HG02870 (cell line): ENCODE measurements at regions not wholly inside any gene's neighbourhood (a gene's known extent, or its start where the extent isn't known, plus 50 kb on each side); places are given as distances from the start of the nearest gene placed in this dataset.
"Not testable (repeated sequence)": the region's sequence is repeated elsewhere in the genome, so short reads cannot be mapped to it uniquely, and the experiment has no call there.

Experiments
- ATAC-seq: cut with Tn5 transposase; IDR thresholded peaks from one replicate; pipeline ENCODE4 v1.9.1; 2021; ENCODE audit warnings: mild to moderate bottlenecking, moderate library complexity; ENCODE audit not compliant: unreplicated experiment

DNA sequence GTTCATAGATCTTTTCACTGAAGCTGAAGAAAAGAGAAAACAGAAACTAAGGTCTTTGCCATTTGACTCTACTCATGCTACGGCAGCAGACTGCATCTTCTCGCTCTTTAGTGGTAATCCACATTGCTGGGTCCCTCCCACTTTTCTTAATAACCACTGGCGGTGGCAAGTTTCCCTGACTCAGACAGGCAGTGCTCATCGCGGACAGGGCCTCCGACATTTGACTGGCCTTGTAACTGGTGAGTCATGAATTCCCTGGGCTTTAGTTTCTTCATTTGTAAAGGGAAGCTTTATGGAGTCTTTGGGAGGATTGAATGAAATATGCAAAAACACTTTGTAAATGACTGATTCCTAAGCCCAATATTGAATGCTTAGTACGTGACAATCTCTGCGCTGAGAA lies 238.2 kb upstream of the RBBP8 start:
- ATAC-seq, result no peak

DNA sequence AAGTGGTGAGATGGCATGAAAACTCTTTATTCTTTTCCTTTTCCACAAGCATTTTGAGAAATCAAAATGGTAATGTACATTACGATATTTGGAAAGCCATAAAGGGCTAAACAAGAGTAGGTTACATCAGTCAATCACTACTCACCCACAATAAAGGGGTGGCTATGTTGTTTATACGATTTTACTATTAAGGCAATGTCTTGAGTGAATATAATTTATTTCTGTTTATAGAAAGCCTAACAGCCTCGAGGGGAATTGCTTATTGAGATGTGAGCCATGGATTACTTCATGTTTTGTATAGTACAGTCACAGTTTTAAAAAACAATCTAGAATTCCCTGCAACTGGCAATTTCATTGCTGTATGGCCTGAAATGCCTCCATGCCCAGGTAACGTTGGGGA lies 237.5 kb upstream of the RBBP8 start:
- no peak for ATAC-seq

DNA sequence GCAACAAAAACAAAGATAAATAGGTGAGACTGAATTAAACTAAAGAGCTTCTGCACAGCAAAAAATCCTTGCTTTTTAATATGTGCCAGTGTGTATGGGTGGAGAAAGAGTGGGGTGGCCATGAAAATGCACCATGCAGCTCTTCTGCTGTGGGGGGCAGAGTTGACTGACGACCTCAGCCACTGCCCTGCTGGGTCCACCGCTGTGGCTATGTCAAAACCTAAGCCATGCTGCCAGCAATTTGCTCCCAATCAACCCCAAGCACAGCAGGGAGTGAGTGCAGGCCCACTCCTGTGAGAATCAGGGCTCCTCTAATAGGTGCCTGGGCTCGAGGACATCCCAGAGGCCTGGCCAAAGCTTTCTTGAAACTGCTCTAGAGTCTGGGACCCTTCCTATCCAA lies 235.6 kb upstream of the RBBP8 start:
- ATAC-seq, result no peak

- ATAC-seq, result no peak
These were observed 234.4 kb upstream of the RBBP8 start for GRCh38 chr18:22698711-22699110.

DNA sequence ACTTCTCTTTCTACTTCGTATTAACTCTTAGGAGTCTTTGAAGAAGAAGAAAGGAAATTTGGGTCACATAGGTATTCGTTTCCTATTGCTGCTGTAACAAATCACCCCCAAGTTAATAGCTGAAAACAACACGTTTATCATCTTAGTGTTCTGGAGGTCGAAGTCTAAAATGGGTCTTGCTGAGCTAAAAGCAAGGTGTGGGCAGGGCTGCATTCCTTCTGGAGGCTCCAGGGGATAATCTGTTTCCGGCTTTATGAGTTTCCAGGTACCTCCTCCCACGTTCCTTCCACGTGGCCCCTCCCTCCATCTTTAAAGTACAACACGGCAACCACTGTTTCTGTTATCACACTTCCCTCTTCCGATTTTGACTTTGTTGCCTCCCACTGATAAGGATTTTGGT lies 233.5 kb upstream of the RBBP8 start:
- ATAC-seq, result no peak

DNA sequence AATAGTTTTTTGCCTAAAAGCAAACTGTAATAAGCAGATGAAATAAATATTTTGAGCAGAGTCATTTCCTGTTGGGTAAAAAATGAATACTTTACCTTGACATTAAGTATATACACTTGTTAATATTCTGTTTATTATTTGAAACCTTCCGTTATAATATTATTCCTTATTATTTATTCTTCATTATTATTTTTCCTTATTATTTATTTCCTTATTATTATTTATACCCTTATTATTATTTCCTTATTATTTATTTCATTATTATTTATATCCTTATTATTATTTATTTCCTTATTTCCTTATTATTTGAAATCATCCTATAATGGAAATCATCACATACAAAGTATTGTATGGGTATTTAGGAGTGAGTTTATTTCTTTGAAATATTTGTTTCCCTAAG lies 232.2 kb upstream of the RBBP8 start:
- ATAC-seq, result no peak

GRCh38 chr18:22701326-22701725 lies 231.8 kb upstream of the RBBP8 start:
- no peak for ATAC-seq

DNA sequence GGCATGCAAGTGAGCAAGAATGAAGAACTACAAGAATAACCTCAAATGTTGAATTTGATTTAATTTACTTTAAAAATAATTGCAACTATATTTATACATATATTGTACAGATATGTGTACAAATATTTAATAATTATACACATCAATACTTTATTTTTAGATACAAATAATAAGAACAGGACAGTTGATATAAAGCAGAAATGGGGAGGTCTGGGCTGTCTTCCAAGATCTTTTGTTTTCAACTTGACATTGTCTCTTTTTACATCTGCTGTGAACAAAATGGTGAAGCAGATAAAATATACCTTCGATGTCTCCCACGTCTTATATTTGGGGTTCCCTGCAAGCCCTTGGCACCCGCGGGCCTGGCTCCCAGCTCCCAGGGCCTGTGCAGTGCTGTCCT lies 231.3 kb upstream of the RBBP8 start:
- no peak for ATAC-seq

GRCh38 chr18:22702806-22703205 lies 230.3 kb upstream of the RBBP8 start:
- no peak for ATAC-seq

GRCh38 chr18:22703883-22704585 lies 229.1 kb upstream of the RBBP8 start:
- peak; percentile 71 for ATAC-seq

DNA sequence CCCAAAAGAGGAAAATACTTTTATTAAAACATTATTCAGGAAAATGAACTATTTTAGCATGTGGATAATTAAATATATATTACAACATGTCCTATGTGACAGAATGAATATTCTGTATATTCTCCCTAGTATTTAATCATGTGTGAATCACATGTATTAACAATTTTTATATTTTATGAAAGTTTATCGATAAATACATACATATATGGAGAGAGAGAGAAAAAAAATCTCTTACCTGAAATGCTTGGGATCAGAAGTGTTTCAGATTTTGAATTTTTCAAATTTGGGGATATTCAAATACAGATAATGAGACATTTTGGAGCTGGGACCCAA lies 228.6 kb upstream of the RBBP8 start:
- no peak for ATAC-seq

GRCh38 chr18:22705328-22705727 lies 227.8 kb upstream of the RBBP8 start:
- no peak for ATAC-seq

GRCh38 chr18:22706025-22706424 lies 227.1 kb upstream of the RBBP8 start:
- ATAC-seq, result not testable (repeated sequence)

GRCh38 chr18:22709288-22710060 lies 223.7 kb upstream of the RBBP8 start:
- ATAC-seq, result no peak

DNA sequence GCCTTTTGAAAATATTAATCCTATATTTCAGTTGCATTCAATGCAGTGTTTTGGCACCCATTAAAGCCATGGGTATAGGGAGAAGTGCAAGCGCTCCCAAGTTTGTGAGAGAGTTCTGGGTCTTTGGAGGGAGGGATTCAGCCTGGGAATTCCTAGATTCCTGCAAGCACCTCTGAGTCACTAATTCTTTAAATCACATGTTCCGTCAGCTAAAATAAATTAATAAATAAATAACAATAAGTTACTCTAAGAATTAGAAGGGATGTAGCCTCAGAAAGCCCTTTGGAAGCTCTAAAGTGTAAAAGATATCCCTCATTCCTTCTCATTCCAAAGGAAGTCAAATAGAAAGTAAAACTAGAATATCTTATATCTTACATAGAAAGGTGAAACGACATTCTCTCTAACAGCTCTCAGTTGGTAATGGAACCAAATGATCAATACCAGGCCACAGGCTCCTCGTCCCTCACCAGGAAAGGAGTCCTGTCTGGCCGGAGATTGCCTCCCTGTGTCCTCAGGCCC lies 222.4 kb upstream of the RBBP8 start:
- no peak for ATAC-seq

DNA sequence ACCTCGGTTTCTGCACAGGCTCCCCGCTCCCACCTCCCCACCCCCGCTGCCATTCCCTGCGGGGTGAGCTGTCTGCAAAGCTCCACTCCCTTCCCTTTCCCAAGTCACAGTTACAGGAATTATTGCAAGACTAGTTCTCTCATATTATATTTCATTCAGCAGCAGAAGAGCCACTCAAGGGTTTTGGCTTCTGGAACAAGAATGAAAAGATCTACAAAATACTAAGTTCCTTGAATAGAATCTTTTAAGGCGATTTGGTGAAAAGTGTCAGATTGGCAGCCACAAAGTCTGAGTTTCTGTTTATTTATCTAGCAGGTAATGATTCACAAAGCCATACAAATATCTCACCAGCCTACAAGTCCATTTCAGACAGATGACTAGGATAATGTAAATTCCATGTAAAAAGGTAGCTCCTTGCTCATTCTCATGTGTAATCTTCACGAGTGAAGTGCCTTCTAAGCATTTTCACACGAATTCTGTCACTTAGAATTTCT lies 221.9 kb upstream of the RBBP8 start:
- no peak for ATAC-seq

DNA sequence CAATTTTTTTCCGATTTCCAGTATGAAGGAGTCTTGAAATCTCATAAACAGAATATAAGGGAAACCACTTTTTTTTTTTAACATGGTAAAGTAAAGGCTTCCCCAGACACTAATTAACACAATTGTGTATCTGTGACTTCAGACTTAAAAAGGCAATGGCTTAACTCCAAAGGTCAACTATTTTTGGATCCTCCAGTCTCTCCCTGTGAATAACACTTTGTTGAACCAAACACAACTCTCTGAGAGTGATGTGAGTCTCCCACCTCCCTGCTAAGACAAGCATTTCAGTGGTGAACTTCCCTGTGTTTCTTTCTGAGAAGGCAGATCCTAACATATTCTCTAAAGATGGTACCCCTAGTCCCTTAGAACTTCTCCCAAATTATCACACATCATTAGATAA lies 219.6 kb upstream of the RBBP8 start:
- no peak for ATAC-seq

GRCh38 chr18:22717536-22717935 lies 215.6 kb upstream of the RBBP8 start:
- ATAC-seq, result not testable (repeated sequence)

GRCh38 chr18:22723221-22723620 lies 209.9 kb upstream of the RBBP8 start:
- ATAC-seq, result no peak

DNA sequence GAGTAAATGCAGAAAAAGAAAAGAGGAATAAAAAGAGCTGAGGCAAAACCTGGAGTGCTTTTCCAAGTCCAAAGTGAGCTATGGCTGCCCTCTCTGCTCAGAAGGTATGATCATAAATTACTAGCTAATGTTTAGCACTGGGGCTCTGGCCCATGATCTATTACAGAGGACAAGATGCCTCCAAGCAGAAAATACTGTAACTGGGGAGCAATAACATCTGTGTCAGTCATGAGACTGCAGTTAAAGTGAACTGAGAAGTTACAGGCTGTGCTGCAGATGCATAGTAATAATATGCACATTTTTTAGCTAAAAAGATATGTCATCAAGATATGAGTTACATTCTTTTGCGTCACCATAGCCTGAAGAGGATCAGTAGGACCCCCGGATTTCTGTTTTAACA lies 209.4 kb upstream of the RBBP8 start:
- ATAC-seq, result no peak

DNA sequence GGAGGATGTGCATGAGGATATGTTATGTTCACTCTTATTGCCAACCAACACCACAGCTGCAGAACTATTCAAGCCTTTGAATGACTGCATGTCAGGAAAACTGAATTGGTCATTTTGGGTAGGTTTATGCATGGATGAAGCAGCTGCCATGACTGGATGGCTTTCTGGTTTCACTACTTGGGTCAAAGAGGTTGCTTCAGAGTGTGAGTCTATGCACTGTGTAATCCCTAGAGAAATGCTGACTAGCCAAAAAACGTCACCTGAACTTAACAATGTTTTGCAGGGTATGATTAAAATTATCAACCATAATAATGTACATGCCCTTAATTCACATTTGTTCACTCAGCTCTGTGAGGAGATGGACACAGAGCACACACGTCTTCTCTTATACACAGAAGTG lies 206.7 kb upstream of the RBBP8 start:
- ATAC-seq, result no peak

DNA sequence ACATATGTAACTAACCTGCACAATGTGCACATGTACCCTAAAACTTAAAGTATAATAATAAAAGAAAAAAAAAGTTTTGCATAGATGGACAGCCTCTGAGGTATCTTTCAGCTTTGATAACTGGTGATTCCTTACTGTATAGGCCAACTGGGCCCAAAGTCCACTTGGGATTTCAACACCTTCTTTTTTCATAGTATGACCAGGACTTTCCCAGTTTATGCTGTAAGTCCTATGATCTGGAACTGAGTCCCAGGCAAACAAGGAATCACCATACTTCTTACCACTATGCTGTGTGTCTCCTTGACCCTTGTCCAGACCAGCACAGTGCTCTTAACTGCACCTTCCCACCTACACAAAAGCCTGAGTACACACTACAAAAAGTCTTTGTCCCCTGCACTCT lies 205.1 kb upstream of the RBBP8 start:
- no peak for ATAC-seq
